HFFc6 (cell line): ENCODE measurements at regions not wholly inside any gene's neighbourhood (a gene's known extent, or its start where the extent isn't known, plus 50 kb on each side); places are given as distances from the start of the nearest gene placed in this dataset.

Experiments
- DNase-seq: peaks from one replicate; pipeline ENCODE4 v3.0.0-alpha.2; 2018
- H3K27ac Mint-ChIP-seq: 2 replicates; pipeline ENCODE4 v1.8.0; 2020; ENCODE audit warnings: mild to moderate bottlenecking, mixed read lengths
- H3K27me3 Mint-ChIP-seq: 2 replicates; pipeline ENCODE4 v1.8.0; 2021; ENCODE audit warnings: mild to moderate bottlenecking, moderate library complexity, mixed read lengths; ENCODE audit not compliant: insufficient read depth
- H3K36me3 Mint-ChIP-seq: 2 replicates; pipeline ENCODE4 v1.8.0; 2021; ENCODE audit warnings: low read depth, mixed read lengths
- H3K4me1 Mint-ChIP-seq: 2 replicates; pipeline ENCODE4 v1.8.0; 2020; ENCODE audit warnings: low read depth, mixed read lengths
- H3K4me3 Mint-ChIP-seq: 2 replicates; pipeline ENCODE4 v1.8.0; 2020; ENCODE audit warnings: mild to moderate bottlenecking, moderate library complexity, mixed read lengths
- H3K9me3 Mint-ChIP-seq: 2 replicates; pipeline ENCODE4 v1.8.0; 2020; ENCODE audit warnings: mild to moderate bottlenecking, mixed read lengths
- TF ChIP-seq, protein P1 (sequence below): fragments of 200-600 bp; sonication (generic); IDR thresholded peaks from 2 replicates; pipeline ENCODE4 v1.5.0; 2021; ENCODE audit warnings: antibody characterized with exemption, mild to moderate bottlenecking

- DNase-seq: no peak
- H3K27ac Mint-ChIP-seq: no peak overlapping the region
- peaks cover 2% of the 10 kb centered on the region for H3K27me3 Mint-ChIP-seq
- peaks cover 7% of the 10 kb centered on the region; the same call in 1 of the 2 replicates for H3K36me3 Mint-ChIP-seq
- peaks cover 9% of the 10 kb centered on the region for H3K9me3 Mint-ChIP-seq
- H3K4me3 Mint-ChIP-seq: no peak overlapping the region
- peaks cover 36% of the 10 kb centered on the region for H3K4me1 Mint-ChIP-seq
- TF ChIP-seq, protein P1, sequence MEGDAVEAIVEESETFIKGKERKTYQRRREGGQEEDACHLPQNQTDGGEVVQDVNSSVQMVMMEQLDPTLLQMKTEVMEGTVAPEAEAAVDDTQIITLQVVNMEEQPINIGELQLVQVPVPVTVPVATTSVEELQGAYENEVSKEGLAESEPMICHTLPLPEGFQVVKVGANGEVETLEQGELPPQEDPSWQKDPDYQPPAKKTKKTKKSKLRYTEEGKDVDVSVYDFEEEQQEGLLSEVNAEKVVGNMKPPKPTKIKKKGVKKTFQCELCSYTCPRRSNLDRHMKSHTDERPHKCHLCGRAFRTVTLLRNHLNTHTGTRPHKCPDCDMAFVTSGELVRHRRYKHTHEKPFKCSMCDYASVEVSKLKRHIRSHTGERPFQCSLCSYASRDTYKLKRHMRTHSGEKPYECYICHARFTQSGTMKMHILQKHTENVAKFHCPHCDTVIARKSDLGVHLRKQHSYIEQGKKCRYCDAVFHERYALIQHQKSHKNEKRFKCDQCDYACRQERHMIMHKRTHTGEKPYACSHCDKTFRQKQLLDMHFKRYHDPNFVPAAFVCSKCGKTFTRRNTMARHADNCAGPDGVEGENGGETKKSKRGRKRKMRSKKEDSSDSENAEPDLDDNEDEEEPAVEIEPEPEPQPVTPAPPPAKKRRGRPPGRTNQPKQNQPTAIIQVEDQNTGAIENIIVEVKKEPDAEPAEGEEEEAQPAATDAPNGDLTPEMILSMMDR: no peak
These were observed 82.3 kb downstream of the PRLHR start for GRCh38 chr10:118513174-118513573.

- no peak overlapping the region for H3K27ac Mint-ChIP-seq
- no peaks in the 10 kb centered on the region for H3K36me3 Mint-ChIP-seq
- TF ChIP-seq, protein P1: no peak
- H3K27me3 Mint-ChIP-seq: peaks cover 2% of the 10 kb centered on the region
- H3K4me3 Mint-ChIP-seq: no peak overlapping the region
- peaks cover 45% of the 10 kb centered on the region for H3K4me1 Mint-ChIP-seq
- H3K9me3 Mint-ChIP-seq: peaks cover 5% of the 10 kb centered on the region; the same call in 1 of the 2 replicates
- no peak for DNase-seq
These were observed 83.7 kb downstream of the PRLHR start for GRCh38 chr10:118511711-118512110.

- H3K27ac Mint-ChIP-seq: no peak overlapping the region
- H3K9me3 Mint-ChIP-seq: no peaks in the 10 kb centered on the region
- TF ChIP-seq, protein P1: no peak
- no peaks in the 10 kb centered on the region; the same call in 1 of the 2 replicates for H3K27me3 Mint-ChIP-seq
- H3K36me3 Mint-ChIP-seq: no peaks in the 10 kb centered on the region
- no peak overlapping the region for H3K4me3 Mint-ChIP-seq
- peaks cover 53% of the 10 kb centered on the region for H3K4me1 Mint-ChIP-seq
- DNase-seq: no peak
These were observed 86.6 kb downstream of the PRLHR start for GRCh38 chr10:118508863-118509262.

DNA sequence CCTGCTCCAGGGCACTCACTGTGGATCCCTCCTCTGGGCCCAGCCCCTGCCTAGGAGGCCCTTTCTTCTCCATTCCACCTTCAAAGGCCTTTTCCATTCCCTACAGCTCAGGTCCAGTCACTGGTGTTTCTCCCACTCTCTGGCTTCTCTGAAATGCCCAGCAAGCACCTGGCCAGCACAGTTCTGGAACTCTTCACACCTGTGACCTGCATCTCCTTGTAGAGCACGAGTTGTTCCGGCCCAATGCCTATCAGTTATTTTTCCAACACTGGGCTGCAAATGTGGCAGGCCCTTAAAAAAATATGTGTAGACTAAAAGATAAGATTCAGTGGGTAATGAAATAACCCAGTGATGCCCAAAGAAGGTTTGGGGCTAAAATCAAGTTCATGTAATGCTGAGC, 87.1 kb downstream of the PRLHR start:
- Mint-ChIP-seq H3K9me3 (no peaks in the 10 kb centered on the region), H3K4me1 (peaks cover 57% of the 10 kb centered on the region), H3K27me3 (no peaks in the 10 kb centered on the region; the same call in none of the 2 replicates), H3K27ac (no peak overlapping the region), H3K4me3 (no peak overlapping the region), H3K36me3 (no peaks in the 10 kb centered on the region)
- TF ChIP-seq, protein P1: no peak
- no peak for DNase-seq

- H3K4me1 Mint-ChIP-seq: peaks cover 63% of the 10 kb centered on the region
- TF ChIP-seq, protein P1: no peak
- no peak overlapping the region for H3K27ac Mint-ChIP-seq
- H3K9me3 Mint-ChIP-seq: no peaks in the 10 kb centered on the region
- no peaks in the 10 kb centered on the region for H3K36me3 Mint-ChIP-seq
- no peak for DNase-seq
- no peak overlapping the region for H3K4me3 Mint-ChIP-seq
- H3K27me3 Mint-ChIP-seq: no peaks in the 10 kb centered on the region; the same call in none of the 2 replicates
These were observed 88.5 kb downstream of the PRLHR start for GRCh38 chr10:118506671-118507590.
